DOHH2 (cell line): ENCODE measurements at regions not wholly inside any gene's neighbourhood (a gene's known extent, or its start where the extent isn't known, plus 50 kb on each side); places are given as distances from the start of the nearest gene placed in this dataset.

Experiments
- H3F3A ChIP-seq: fragments of 200-600 bp; sonication (generic), shearing (Covaris generic); 2 replicates; pipeline ENCODE4 v1.6.0; 2016; ENCODE audit warnings: antibody characterized with exemption, mild to moderate bottlenecking; ENCODE audit not compliant: control insufficient read depth, insufficient read depth
- H3K27ac ChIP-seq: fragments of 200-600 bp; sonication (generic); 2 replicates; pipeline ENCODE4 v1.5.1; 2014; ENCODE audit warnings: low read depth, mild to moderate bottlenecking, low read length, moderate library complexity
- H3K27me3 ChIP-seq: fragments of 200-600 bp; sonication (generic); 2 replicates; pipeline ENCODE4 v1.6.1; 2014; ENCODE audit warnings: mild to moderate bottlenecking, low read length, mixed read lengths; ENCODE audit not compliant: control insufficient read depth
- H3K36me3 ChIP-seq: fragments of 200-600 bp; sonication (generic); 2 replicates; pipeline ENCODE4 v1.6.1; 2014; ENCODE audit warnings: mild to moderate bottlenecking, low read length, moderate library complexity, mixed read lengths; ENCODE audit not compliant: control insufficient read depth
- H3K4me1 ChIP-seq: fragments of 200-600 bp; sonication (generic); 2 replicates; pipeline ENCODE4 v1.6.1; 2014; ENCODE audit warnings: mild to moderate bottlenecking, low read length, mixed read lengths; ENCODE audit not compliant: control insufficient read depth
- H3K4me2 ChIP-seq: fragments of 200-600 bp; sonication (generic); 2 replicates; pipeline ENCODE4 v1.6.0; 2014; ENCODE audit warnings: mild to moderate bottlenecking, low read length, moderate library complexity
- H3K4me3 ChIP-seq: fragments of 200-600 bp; sonication (generic); 2 replicates; pipeline ENCODE4 v1.5.1; 2014; ENCODE audit warnings: mild to moderate bottlenecking, low read length, mixed read lengths
- H3K79me2 ChIP-seq: fragments of 200-600 bp; sonication (generic); 2 replicates; pipeline ENCODE4 v1.6.1; 2014; ENCODE audit warnings: mild to moderate bottlenecking, low read length, mixed read lengths; ENCODE audit not compliant: control insufficient read depth
- H3K9me2 ChIP-seq: fragments of 200-600 bp; sonication (generic); replicated peaks from 2 replicates; pipeline ENCODE4 v1.6.1; 2014; ENCODE audit warnings: mild to moderate bottlenecking, low read length, mixed read lengths; ENCODE audit not compliant: control insufficient read depth
- H3K9me3 ChIP-seq: fragments of 200-600 bp; sonication (generic); 2 replicates; pipeline ENCODE4 v1.6.1; 2014; ENCODE audit warnings: antibody characterized with exemption, low read length, mixed read lengths; ENCODE audit not compliant: control insufficient read depth, insufficient read depth
- H4K20me1 ChIP-seq: fragments of 200-600 bp; sonication (generic); 2 replicates; pipeline ENCODE4 v1.6.0; 2014; ENCODE audit warnings: low read depth, mild to moderate bottlenecking, antibody characterized with exemption, low read length, moderate library complexity; ENCODE audit not compliant: control insufficient read depth, insufficient read depth
- CTCF ChIP-seq: fragments of 200-600 bp; sonication (generic); IDR thresholded peaks from one replicate; pipeline ENCODE4 v1.5.1; 2014; ENCODE audit warnings: antibody characterized with exemption, mild to moderate bottlenecking, low read depth, low read length; ENCODE audit not compliant: poor library complexity, severe bottlenecking
- EZH2phosphoT487 ChIP-seq: fragments of 200-600 bp; sonication (generic); IDR thresholded peaks from 2 replicates; pipeline ENCODE4 v1.6.1; 2017; ENCODE audit warnings: borderline replicate concordance, mild to moderate bottlenecking, antibody characterized with exemption, low read length, moderate library complexity, mixed read lengths

GRCh38 chr1:115495111-115495510 lies 146.7 kb upstream of the VANGL1 start:
- Histone ChIP-seq H4K20me1 (no peaks in the 10 kb centered on the region), H3K79me2 (no peaks in the 10 kb centered on the region), H3K27ac (no peak overlapping the region), H3K9me3 (no peaks in the 10 kb centered on the region), H3F3A (no peaks in the 10 kb centered on the region), H3K4me3 (no peak overlapping the region), H3K4me2 (no peak overlapping the region), H3K9me2 (no peaks in the 10 kb centered on the region), H3K4me1 (no peaks in the 10 kb centered on the region), H3K36me3 (no peaks in the 10 kb centered on the region), H3K27me3 (no peaks in the 10 kb centered on the region)
- TF ChIP-seq EZH2phosphoT487, result no peak
- no peak for TF ChIP-seq CTCF

- H3K9me3 ChIP-seq, result no peaks in the 10 kb centered on the region
- H3F3A ChIP-seq, result no peaks in the 10 kb centered on the region
- H4K20me1 ChIP-seq, result no peaks in the 10 kb centered on the region
- H3K27ac ChIP-seq, result no peak overlapping the region
- no peak overlapping the region for H3K4me2 ChIP-seq
- H3K4me1 ChIP-seq, result no peaks in the 10 kb centered on the region
- no peaks in the 10 kb centered on the region for H3K36me3 ChIP-seq
- TF ChIP-seq EZH2phosphoT487 (no peak), CTCF (no peak)
- H3K4me3 ChIP-seq, result no peak overlapping the region
- no peaks in the 10 kb centered on the region for H3K9me2 ChIP-seq
- H3K79me2 ChIP-seq, result no peaks in the 10 kb centered on the region
- no peaks in the 10 kb centered on the region for H3K27me3 ChIP-seq
These were observed 147.9 kb upstream of the VANGL1 start for GRCh38 chr1:115493834-115494233.

GRCh38 chr1:115492880-115493279 lies 148.9 kb upstream of the VANGL1 start:
- H3K9me3 ChIP-seq, result no peaks in the 10 kb centered on the region
- H3K27me3 ChIP-seq, result no peaks in the 10 kb centered on the region
- no peak overlapping the region for H3K4me3 ChIP-seq
- TF ChIP-seq CTCF, result no peak
- TF ChIP-seq EZH2phosphoT487, result no peak
- H3K27ac ChIP-seq, result no peak overlapping the region
- H3F3A ChIP-seq, result no peaks in the 10 kb centered on the region
- H3K79me2 ChIP-seq, result no peaks in the 10 kb centered on the region
- no peaks in the 10 kb centered on the region for H3K36me3 ChIP-seq
- no peaks in the 10 kb centered on the region for H3K4me1 ChIP-seq
- H4K20me1 ChIP-seq, result no peaks in the 10 kb centered on the region
- no peaks in the 10 kb centered on the region for H3K9me2 ChIP-seq
- no peak overlapping the region for H3K4me2 ChIP-seq

GRCh38 chr1:115492019-115492595 lies 149.7 kb upstream of the VANGL1 start:
- H3K27me3 ChIP-seq, result no peaks in the 10 kb centered on the region
- H3K27ac ChIP-seq, result no peak overlapping the region
- no peaks in the 10 kb centered on the region for H3K79me2 ChIP-seq
- no peak overlapping the region for H3K4me3 ChIP-seq
- no peak for TF ChIP-seq CTCF
- no peak for TF ChIP-seq EZH2phosphoT487
- no peaks in the 10 kb centered on the region for H3K36me3 ChIP-seq
- no peaks in the 10 kb centered on the region for H3F3A ChIP-seq
- no peaks in the 10 kb centered on the region for H3K4me1 ChIP-seq
- no peak overlapping the region for H3K4me2 ChIP-seq
- H4K20me1 ChIP-seq, result no peaks in the 10 kb centered on the region
- no peaks in the 10 kb centered on the region for H3K9me3 ChIP-seq
- H3K9me2 ChIP-seq, result no peaks in the 10 kb centered on the region
